NB4 (cell line): ENCODE measurements at regions not wholly inside any gene's neighbourhood (a gene's known extent, or its start where the extent isn't known, plus 50 kb on each side); places are given as distances from the start of the nearest gene placed in this dataset.

Experiments used
- CTCF ChIP-seq: IDR thresholded peaks from one replicate; pipeline ENCODE4 v1.5.1; 2012; ENCODE audit warnings: low read depth, low read length
- POLR2A ChIP-seq: IDR thresholded peaks from 2 replicates; pipeline ENCODE4 v1.6.1; 2011; ENCODE audit warnings: mild to moderate bottlenecking; ENCODE audit not compliant: insufficient read length; ENCODE audit errors: extremely low read depth
- TF ChIP-seq, protein P1 (sequence below): IDR thresholded peaks from 2 replicates; pipeline ENCODE4 v1.6.1; 2011; ENCODE audit warnings: low read depth, low read length

- no peak for TF ChIP-seq POLR2A
- TF ChIP-seq CTCF = no peak
- TF ChIP-seq, protein P1, sequence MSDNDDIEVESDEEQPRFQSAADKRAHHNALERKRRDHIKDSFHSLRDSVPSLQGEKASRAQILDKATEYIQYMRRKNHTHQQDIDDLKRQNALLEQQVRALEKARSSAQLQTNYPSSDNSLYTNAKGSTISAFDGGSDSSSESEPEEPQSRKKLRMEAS = no peak
Observed at GRCh38 chr2:62287899-62288880, 92.3 kb downstream of the B3GNT2 start.
